GM23338 (cell line): ENCODE measurements at regions not wholly inside any gene's neighbourhood (a gene's known extent, or its start where the extent isn't known, plus 50 kb on each side); places are given as distances from the start of the nearest gene placed in this dataset.

ENCODE experiments used
- ATAC-seq: fragments of 200-7000 bp; cut with Tn5 transposase; 3 replicates; pipeline ENCODE4 v1.9.1; 2020
- DNase-seq: peaks from one replicate; pipeline ENCODE4 v3.0.0-alpha.2; 2015; ENCODE audit warnings: low spot score
- H2AFZ ChIP-seq: fragments of 200-600 bp; sonication (generic); 2 replicates; pipeline ENCODE4 v1.8.0; 2016; ENCODE audit warnings: antibody characterized with exemption, mild to moderate bottlenecking, moderate library complexity
- H3F3A ChIP-seq: fragments of 200-600 bp; sonication (generic); replicated peaks from 2 replicates; pipeline ENCODE4 v1.8.0; 2017; ENCODE audit warnings: antibody characterized with exemption, mixed run types, low read depth
- H3K27ac ChIP-seq: fragments of 200-600 bp; sonication (generic); 2 replicates; pipeline ENCODE4 v1.6.1; 2016; ENCODE audit warnings: low read depth
- H3K27me3 ChIP-seq: fragments of 200-600 bp; sonication (generic); 2 replicates; pipeline ENCODE4 v1.8.0; 2016; ENCODE audit warnings: mild to moderate bottlenecking, mixed run types, moderate library complexity; ENCODE audit not compliant: insufficient read depth
- H3K36me3 ChIP-seq: fragments of 200-600 bp; sonication (generic); 2 replicates; pipeline ENCODE4 v1.8.0; 2016; ENCODE audit warnings: mild to moderate bottlenecking; ENCODE audit not compliant: insufficient read depth
- H3K4me1 ChIP-seq: fragments of 200-600 bp; sonication (generic); 2 replicates; pipeline ENCODE4 v1.8.0; 2016; ENCODE audit warnings: mild to moderate bottlenecking, moderate library complexity; ENCODE audit not compliant: insufficient read depth
- H3K4me2 ChIP-seq: fragments of 200-600 bp; sonication (generic); 2 replicates; pipeline ENCODE4 v1.7.1; 2017; ENCODE audit warnings: mixed run types
- H3K4me3 ChIP-seq: fragments of 200-600 bp; sonication (generic); 2 replicates; pipeline ENCODE4 v1.6.1; 2016; ENCODE audit warnings: mixed run types
- H3K79me2 ChIP-seq: fragments of 200-600 bp; sonication (generic); replicated peaks from 2 replicates; pipeline ENCODE4 v1.8.0; 2017; ENCODE audit warnings: mild to moderate bottlenecking; ENCODE audit not compliant: insufficient read depth
- H3K9me2 ChIP-seq: fragments of 200-600 bp; sonication (generic); 2 replicates; pipeline ENCODE4 v1.8.0; 2017; ENCODE audit not compliant: insufficient read depth
- H4K20me1 ChIP-seq: fragments of 200-600 bp; sonication (generic); replicated peaks from 2 replicates; pipeline ENCODE4 v1.8.0; 2017; ENCODE audit warnings: mild to moderate bottlenecking; ENCODE audit not compliant: insufficient read depth
- H3K27ac Mint-ChIP-seq: 2 replicates; pipeline ENCODE4 v1.8.0; 2020; ENCODE audit warnings: inconsistent platforms, mild to moderate bottlenecking, moderate library complexity, mixed read lengths
- H3K27me3 Mint-ChIP-seq: 3 replicates; pipeline ENCODE4 v1.8.0; 2022; ENCODE audit warnings: low read depth, mild to moderate bottlenecking, moderate library complexity, mixed read lengths, inconsistent platforms; ENCODE audit not compliant: insufficient read depth, poor library complexity
- H3K36me3 Mint-ChIP-seq: 3 replicates; pipeline ENCODE4 v1.8.0; 2021; ENCODE audit warnings: low read depth, mild to moderate bottlenecking, inconsistent platforms, moderate library complexity, mixed read lengths
- H3K4me1 Mint-ChIP-seq: 3 replicates; pipeline ENCODE4 v1.8.0; 2020; ENCODE audit warnings: mild to moderate bottlenecking, inconsistent platforms, mixed read lengths
- H3K4me3 Mint-ChIP-seq: 3 replicates; pipeline ENCODE4 v1.8.0; 2021; ENCODE audit warnings: moderate library complexity, mild to moderate bottlenecking, inconsistent platforms, mixed read lengths
- H3K9me3 Mint-ChIP-seq: 3 replicates; pipeline ENCODE4 v1.8.0; 2020; ENCODE audit warnings: moderate library complexity, mild to moderate bottlenecking, inconsistent platforms, mixed read lengths
- CREB1 ChIP-seq: fragments of 250-450 bp; sonication (Bioruptor Pico); IDR thresholded peaks from 2 replicates; pipeline ENCODE4 v1.5.0; 2020; ENCODE audit warnings: low read depth, mild to moderate bottlenecking, moderate library complexity
- EZH2 ChIP-seq: fragments of 200-600 bp; sonication (generic); IDR thresholded peaks from one replicate; pipeline ENCODE4 v1.8.0; 2017; ENCODE audit warnings: antibody characterized with exemption, mild to moderate bottlenecking, low read depth; ENCODE audit not compliant: unreplicated experiment
- NANOG ChIP-seq: IDR thresholded peaks from 2 replicates; pipeline ENCODE4 v1.6.1; 2016; ENCODE audit warnings: antibody characterized with exemption, borderline replicate concordance
- STAT1 ChIP-seq: IDR thresholded peaks from one replicate; pipeline ENCODE4 v1.6.1; 2016; ENCODE audit warnings: antibody characterized with exemption; ENCODE audit not compliant: unreplicated experiment
- ZNF114 ChIP-seq: fragments of 250-450 bp; sonication (Bioruptor Pico); IDR thresholded peaks from 2 replicates; pipeline ENCODE4 v1.5.0; 2020; ENCODE audit warnings: mild to moderate bottlenecking, moderate library complexity
- ZNF331 ChIP-seq: fragments of 250-450 bp; sonication (Bioruptor Pico); IDR thresholded peaks from 2 replicates; pipeline ENCODE4 v1.5.0; 2020; ENCODE audit warnings: low read depth, mild to moderate bottlenecking, moderate library complexity
- TF ChIP-seq, protein P1 (sequence below): IDR thresholded peaks from 2 replicates; pipeline ENCODE4 v1.6.1; 2016; ENCODE audit warnings: antibody characterized with exemption
- TF ChIP-seq, protein P2 (sequence below): IDR thresholded peaks from one replicate; pipeline ENCODE4 v1.6.1; 2018; ENCODE audit warnings: antibody characterized with exemption; ENCODE audit not compliant: unreplicated experiment
- TF ChIP-seq, protein P3 (sequence below), 2 experiments: fragments of 200-600 bp in 1 of 2; sonication (generic) in 1 of 2; conservative IDR thresholded peaks; 2 replicates each; pipeline versions ENCODE4 v1.5.1 to v1.6.1; 2016 to 2017; ENCODE audit warnings: antibody characterized with exemption in 2 of 2, low read depth in 2 of 2, mild to moderate bottlenecking in 2 of 2, moderate library complexity in 1 of 2

DNA sequence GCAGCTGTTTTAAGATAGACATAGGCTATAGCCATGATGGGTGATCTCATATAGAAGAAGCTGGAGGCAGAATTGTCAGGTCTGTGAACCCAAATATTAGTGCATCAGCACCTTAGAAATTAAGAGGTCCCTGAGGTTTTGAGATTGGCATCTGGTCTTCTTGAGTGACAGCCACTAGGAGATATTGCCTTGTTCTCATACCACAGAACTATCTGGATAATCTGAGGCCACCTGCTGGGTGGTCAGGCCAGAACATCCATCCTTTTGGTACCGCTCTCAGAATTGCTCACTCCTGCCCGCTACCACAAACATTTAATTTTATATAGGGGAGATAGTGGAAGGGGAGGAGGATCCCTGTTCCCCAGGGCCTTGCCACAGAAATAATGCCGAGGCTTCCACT, 210.6 kb upstream of the ZPLD1 start:
- no peaks in the 10 kb centered on the region for H3K27me3 Mint-ChIP-seq
- no peak overlapping the region for H2AFZ ChIP-seq
- no peaks in the 10 kb centered on the region for H3K36me3 ChIP-seq
- H3K79me2 ChIP-seq: no peaks in the 10 kb centered on the region
- TF ChIP-seq NANOG: no peak
- no peaks in the 10 kb centered on the region for H3F3A ChIP-seq
- no peaks in the 10 kb centered on the region for H3K9me2 ChIP-seq
- H3K9me3 Mint-ChIP-seq: peaks cover 3% of the 10 kb centered on the region; the same call in 2 of the 3 replicates
- H3K27ac ChIP-seq: no peak overlapping the region
- H3K27me3 ChIP-seq: no peaks in the 10 kb centered on the region
- H3K4me1 ChIP-seq: no peaks in the 10 kb centered on the region
- no peak for ATAC-seq
- no peak overlapping the region for H3K4me2 ChIP-seq
- H3K4me3 Mint-ChIP-seq: no peak overlapping the region
- no peak overlapping the region for H3K27ac Mint-ChIP-seq
- H3K4me1 Mint-ChIP-seq: peaks cover 4% of the 10 kb centered on the region; the same call in 2 of the 3 replicates
- H3K4me3 ChIP-seq: no peak overlapping the region
- DNase-seq: no peak
- H3K36me3 Mint-ChIP-seq: no peaks in the 10 kb centered on the region
- no peaks in the 10 kb centered on the region for H4K20me1 ChIP-seq

DNA sequence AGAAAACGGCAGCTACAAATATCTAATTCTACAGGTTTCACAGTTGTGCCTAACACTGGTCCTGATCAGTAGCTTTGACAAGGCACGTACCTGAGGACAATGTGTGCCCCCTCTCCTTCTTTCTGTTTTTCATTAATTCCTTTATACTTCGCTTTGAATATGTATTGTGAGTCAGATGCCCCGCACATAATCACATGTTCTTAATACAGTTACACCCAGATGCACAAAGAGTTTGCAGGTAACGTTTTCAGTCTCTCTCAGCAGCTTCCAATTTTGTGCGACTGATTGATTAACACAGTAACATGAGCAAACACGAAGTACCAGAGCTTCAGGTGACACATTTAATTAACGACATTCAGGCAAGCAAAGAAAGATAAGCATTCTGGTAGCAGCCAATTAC, 209.8 kb upstream of the ZPLD1 start:
- no peak overlapping the region for H3K4me3 Mint-ChIP-seq
- peak overlapping the region; percentile 33; the same call in 1 of the 2 replicates for H2AFZ ChIP-seq
- H3K36me3 ChIP-seq: no peaks in the 10 kb centered on the region
- no peak overlapping the region for H3K4me2 ChIP-seq
- H3K27me3 Mint-ChIP-seq: no peaks in the 10 kb centered on the region
- H4K20me1 ChIP-seq: no peaks in the 10 kb centered on the region
- H3K9me2 ChIP-seq: no peaks in the 10 kb centered on the region
- no peaks in the 10 kb centered on the region for H3K27me3 ChIP-seq
- no peaks in the 10 kb centered on the region for H3F3A ChIP-seq
- no peak for ATAC-seq
- H3K4me3 ChIP-seq: no peak overlapping the region
- no peaks in the 10 kb centered on the region for H3K36me3 Mint-ChIP-seq
- DNase-seq: no peak
- H3K4me1 ChIP-seq: no peaks in the 10 kb centered on the region
- H3K27ac ChIP-seq: no peak overlapping the region
- TF ChIP-seq, protein P1, sequence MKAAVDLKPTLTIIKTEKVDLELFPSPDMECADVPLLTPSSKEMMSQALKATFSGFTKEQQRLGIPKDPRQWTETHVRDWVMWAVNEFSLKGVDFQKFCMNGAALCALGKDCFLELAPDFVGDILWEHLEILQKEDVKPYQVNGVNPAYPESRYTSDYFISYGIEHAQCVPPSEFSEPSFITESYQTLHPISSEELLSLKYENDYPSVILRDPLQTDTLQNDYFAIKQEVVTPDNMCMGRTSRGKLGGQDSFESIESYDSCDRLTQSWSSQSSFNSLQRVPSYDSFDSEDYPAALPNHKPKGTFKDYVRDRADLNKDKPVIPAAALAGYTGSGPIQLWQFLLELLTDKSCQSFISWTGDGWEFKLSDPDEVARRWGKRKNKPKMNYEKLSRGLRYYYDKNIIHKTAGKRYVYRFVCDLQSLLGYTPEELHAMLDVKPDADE: no peak
- TF ChIP-seq STAT1: no peak
- TF ChIP-seq NANOG: no peak
- no peak for TF ChIP-seq CREB1
- TF ChIP-seq, protein P2, sequence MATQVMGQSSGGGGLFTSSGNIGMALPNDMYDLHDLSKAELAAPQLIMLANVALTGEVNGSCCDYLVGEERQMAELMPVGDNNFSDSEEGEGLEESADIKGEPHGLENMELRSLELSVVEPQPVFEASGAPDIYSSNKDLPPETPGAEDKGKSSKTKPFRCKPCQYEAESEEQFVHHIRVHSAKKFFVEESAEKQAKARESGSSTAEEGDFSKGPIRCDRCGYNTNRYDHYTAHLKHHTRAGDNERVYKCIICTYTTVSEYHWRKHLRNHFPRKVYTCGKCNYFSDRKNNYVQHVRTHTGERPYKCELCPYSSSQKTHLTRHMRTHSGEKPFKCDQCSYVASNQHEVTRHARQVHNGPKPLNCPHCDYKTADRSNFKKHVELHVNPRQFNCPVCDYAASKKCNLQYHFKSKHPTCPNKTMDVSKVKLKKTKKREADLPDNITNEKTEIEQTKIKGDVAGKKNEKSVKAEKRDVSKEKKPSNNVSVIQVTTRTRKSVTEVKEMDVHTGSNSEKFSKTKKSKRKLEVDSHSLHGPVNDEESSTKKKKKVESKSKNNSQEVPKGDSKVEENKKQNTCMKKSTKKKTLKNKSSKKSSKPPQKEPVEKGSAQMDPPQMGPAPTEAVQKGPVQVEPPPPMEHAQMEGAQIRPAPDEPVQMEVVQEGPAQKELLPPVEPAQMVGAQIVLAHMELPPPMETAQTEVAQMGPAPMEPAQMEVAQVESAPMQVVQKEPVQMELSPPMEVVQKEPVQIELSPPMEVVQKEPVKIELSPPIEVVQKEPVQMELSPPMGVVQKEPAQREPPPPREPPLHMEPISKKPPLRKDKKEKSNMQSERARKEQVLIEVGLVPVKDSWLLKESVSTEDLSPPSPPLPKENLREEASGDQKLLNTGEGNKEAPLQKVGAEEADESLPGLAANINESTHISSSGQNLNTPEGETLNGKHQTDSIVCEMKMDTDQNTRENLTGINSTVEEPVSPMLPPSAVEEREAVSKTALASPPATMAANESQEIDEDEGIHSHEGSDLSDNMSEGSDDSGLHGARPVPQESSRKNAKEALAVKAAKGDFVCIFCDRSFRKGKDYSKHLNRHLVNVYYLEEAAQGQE: no peak
- TF ChIP-seq ZNF114 (CRISPR knock-in tag): no peak
- no peak for TF ChIP-seq ZNF331 (CRISPR knock-in tag)
- TF ChIP-seq, protein P3, sequence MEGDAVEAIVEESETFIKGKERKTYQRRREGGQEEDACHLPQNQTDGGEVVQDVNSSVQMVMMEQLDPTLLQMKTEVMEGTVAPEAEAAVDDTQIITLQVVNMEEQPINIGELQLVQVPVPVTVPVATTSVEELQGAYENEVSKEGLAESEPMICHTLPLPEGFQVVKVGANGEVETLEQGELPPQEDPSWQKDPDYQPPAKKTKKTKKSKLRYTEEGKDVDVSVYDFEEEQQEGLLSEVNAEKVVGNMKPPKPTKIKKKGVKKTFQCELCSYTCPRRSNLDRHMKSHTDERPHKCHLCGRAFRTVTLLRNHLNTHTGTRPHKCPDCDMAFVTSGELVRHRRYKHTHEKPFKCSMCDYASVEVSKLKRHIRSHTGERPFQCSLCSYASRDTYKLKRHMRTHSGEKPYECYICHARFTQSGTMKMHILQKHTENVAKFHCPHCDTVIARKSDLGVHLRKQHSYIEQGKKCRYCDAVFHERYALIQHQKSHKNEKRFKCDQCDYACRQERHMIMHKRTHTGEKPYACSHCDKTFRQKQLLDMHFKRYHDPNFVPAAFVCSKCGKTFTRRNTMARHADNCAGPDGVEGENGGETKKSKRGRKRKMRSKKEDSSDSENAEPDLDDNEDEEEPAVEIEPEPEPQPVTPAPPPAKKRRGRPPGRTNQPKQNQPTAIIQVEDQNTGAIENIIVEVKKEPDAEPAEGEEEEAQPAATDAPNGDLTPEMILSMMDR (conservative IDR thresholded peaks at IDR 0.05; ENCODE audit: low read depth in 2 of 2): no peak
- no peak for TF ChIP-seq EZH2
- peaks cover 9% of the 10 kb centered on the region; the same call in 2 of the 3 replicates for H3K4me1 Mint-ChIP-seq
- peaks cover 1% of the 10 kb centered on the region; the same call in 2 of the 3 replicates for H3K9me3 Mint-ChIP-seq
- H3K27ac Mint-ChIP-seq: peak overlapping the region; percentile 28; the same call in 1 of the 2 replicates
- H3K79me2 ChIP-seq: no peaks in the 10 kb centered on the region
